SK-N-SH (cell line): ENCODE measurements at regions not wholly inside any gene's neighbourhood (a gene's known extent, or its start where the extent isn't known, plus 50 kb on each side); places are given as distances from the start of the nearest gene placed in this dataset.

Experiments used
- FOXM1 ChIP-seq: IDR thresholded peaks from 2 replicates; pipeline ENCODE4 v1.4.0; 2012; ENCODE audit warnings: low read depth, mild to moderate bottlenecking
- RAD21 ChIP-seq: IDR thresholded peaks from 2 replicates; pipeline ENCODE4 v1.6.1; 2012; ENCODE audit warnings: mild to moderate bottlenecking, low read length
- REST ChIP-seq: IDR thresholded peaks from 2 replicates; pipeline ENCODE4 v1.6.1; 2012; ENCODE audit warnings: mild to moderate bottlenecking, low read depth, low read length, moderate library complexity
- USF2 ChIP-seq: fragments of 150-350 bp; IDR thresholded peaks from 2 replicates; pipeline ENCODE4 v1.6.1; 2017; ENCODE audit warnings: antibody characterized with exemption, low read length, low read depth, borderline replicate concordance
- ZBTB33 ChIP-seq: IDR thresholded peaks from 2 replicates; pipeline ENCODE4 v1.4.0; 2012; ENCODE audit warnings: low read depth, borderline replicate concordance

GRCh38 chr3:99111235-99111634, 209.7 kb upstream of the DCBLD2 start:
- TF ChIP-seq RAD21 (no peak), ZBTB33 (no peak), FOXM1 (no peak), USF2 (no peak), REST (no peak)
